Fibroblast of gingiva (primary cell): ENCODE measurements at regions not wholly inside any gene's neighbourhood (a gene's known extent, or its start where the extent isn't known, plus 50 kb on each side); places are given as distances from the start of the nearest gene placed in this dataset.
"Not testable (repeated sequence)": the region's sequence is repeated elsewhere in the genome, so short reads cannot be mapped to it uniquely, and the experiment has no call there.

Experiments
- DNase-seq: peaks from one replicate; pipeline ENCODE4 v3.0.0-alpha.2; 2011; ENCODE audit warnings: low read depth

- no peak for DNase-seq
Observed at GRCh38 chr13:104962411-104962810, 1573.1 kb downstream of the EFNB2 start.

DNA sequence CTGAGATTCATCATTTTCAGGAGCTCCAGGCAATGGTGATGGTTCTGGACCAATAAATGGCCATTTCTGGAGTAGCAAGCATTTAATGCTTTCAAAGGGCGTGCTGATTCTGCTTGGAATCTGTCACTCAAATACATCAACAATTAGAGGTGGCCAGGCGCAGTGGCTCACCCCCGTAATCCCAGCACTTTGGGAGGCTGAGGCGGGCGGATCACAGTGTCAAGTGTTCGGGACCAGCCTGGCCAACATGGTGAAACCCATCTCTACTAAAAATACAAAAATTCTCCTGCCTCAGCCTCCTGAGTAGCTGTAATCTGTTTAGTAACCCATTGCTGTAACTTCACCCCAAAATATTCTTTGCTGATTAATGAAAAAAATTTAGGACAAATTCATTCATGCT lies 1574.2 kb downstream of the EFNB2 start:
- DNase-seq = no peak

GRCh38 chr13:104954210-104954609 lies 1581.3 kb downstream of the EFNB2 start:
- peak; percentile 4 for DNase-seq

- DNase-seq = peak; percentile 13
Observed at GRCh38 chr13:104953588-104953987, 1581.9 kb downstream of the EFNB2 start.

GRCh38 chr13:104949840-104950740 lies 1585.4 kb downstream of the EFNB2 start:
- DNase-seq = no peak

GRCh38 chr13:104944176-104944575 lies 1591.3 kb downstream of the EFNB2 start:
- DNase-seq = no peak

- DNase-seq = no peak
Observed at GRCh38 chr13:104943331-104943730, 1592.1 kb downstream of the EFNB2 start.

DNA sequence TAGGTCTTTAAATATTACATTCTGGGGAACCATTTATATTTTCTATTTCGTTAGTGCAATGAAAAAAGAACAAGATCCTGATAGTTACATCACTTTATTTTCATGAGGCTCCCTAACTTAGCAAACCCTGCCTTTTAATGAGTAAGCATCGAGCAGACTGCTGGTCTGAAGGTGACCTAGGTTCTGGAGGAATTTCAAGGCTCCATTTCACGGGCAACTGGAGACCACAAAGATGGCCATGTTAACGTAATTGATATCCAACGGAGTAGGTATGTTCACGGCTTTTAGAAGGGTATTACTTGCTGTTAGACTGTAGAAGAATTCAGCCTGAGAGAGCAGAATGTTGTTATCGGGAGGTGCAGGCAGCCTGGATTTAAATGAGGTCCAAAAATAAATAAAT lies 1597.6 kb downstream of the EFNB2 start:
- DNase-seq = no peak

DNA sequence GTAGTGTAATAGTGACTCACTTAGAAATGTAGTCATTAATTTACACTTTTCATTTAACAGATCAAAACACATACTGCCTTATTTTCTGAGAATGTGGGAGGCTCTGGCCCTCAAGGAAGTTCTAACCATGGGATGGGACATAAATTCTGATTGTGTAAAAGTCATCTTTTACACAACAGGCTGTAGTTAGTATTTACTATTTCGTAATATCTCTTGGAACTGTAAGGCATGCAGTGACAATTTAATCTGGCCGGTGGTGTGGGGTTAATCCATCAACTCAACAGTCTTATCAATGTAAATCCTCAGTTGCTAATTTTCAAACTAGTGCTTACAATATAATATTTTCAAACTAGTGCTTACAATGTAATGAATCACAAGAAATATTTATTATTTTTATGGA lies 1599.2 kb downstream of the EFNB2 start:
- no peak for DNase-seq

DNA sequence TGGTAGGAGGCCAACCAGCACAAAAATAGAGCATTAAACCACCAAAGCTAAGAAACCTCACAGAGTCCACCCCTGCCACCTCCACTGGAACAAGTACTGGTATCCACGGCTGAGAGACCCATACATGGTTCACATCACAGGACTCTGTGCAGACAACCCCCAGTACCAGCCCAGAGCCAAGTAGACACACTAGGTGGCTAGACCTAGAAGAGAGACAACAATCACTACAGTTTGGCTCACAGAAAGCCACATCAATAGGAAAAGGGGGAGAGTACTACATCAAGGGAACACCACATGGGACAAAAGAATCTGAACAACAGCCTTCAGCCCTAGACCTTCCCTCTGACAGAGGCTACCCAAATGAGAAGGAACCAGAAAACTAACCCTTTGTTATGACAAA lies 1614.9 kb downstream of the EFNB2 start:
- not testable (repeated sequence) for DNase-seq

DNA sequence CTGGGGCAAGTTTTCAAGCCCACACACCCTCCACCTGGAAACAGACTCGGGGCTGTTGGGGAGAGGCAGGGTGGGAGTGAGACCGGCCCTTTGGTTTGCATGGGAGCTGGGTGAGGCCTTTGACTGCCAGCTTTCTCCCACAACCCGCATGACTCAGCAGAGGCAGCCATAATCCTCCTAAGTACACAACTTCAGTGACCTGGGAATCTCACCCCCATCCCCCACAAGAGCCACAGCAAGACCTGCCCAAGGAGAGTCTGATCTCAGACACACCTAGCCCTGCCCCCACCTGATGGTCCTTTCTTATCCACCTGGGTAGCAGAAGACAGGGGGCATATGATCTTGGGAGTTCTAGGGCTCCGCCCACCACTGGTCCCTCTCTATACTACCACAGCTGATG lies 1615.4 kb downstream of the EFNB2 start:
- no peak for DNase-seq

- DNase-seq = no peak
Observed at GRCh38 chr13:104900191-104900817, 1635.2 kb downstream of the EFNB2 start.

DNA sequence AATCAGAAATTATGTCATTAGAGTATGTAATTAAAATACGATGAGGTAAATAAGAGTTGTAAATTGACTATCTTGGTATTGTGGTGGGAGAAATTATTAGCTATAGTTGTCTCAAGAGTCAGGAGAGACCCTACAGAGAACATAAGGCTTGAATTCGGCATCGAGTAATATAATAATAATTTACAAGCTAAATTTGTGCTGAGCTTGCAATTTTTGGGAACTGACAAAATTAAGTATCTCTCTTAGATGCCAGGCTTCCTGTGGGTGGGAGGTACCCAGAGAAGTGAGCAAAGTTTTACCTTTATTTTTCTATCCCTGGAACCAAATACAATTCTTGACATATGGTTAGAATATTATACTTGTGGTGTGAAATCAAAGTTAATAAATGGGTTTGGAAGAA lies 1637.0 kb downstream of the EFNB2 start:
- no peak for DNase-seq

GRCh38 chr13:104895521-104895920 lies 1639.9 kb downstream of the EFNB2 start:
- DNase-seq = no peak

DNA sequence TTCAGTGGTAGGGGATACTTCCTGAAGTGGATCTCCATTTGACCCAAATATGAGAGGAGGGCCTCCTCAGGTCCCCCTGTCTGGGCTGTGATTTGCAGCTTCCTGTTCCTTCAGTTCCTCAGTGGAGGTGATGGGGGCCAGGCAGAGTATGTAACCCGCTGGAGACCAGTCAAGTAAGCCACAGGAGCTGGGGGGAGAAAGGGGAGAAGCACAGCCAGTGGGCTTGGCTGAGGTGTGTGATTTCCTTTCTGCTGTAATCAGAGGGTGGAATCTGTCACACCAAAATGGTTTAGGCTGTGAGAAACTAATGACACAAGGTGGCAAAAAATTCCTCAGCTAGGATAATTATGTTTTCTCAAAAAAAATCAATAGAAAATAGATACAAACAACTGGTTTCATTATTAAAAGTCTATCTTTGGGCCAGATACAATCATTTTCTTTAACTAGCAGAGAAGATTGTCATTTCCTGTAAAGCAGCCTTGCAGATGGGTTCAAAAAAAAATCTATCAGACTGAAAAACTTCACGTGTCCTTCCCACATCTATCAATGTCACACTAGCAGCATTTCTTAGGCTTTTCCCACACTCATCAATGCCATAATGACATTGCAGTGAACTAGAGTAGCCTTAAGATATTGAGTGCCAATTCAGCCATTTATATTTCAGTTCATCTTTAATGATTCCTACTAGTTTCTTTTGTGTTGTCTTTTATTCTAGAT lies 1660.3 kb downstream of the EFNB2 start:
- no peak for DNase-seq

GRCh38 chr13:104872153-104872552 lies 1663.3 kb downstream of the EFNB2 start:
- DNase-seq = no peak

- DNase-seq = no peak
Observed at GRCh38 chr13:104871456-104871855, 1664.0 kb downstream of the EFNB2 start.

DNA sequence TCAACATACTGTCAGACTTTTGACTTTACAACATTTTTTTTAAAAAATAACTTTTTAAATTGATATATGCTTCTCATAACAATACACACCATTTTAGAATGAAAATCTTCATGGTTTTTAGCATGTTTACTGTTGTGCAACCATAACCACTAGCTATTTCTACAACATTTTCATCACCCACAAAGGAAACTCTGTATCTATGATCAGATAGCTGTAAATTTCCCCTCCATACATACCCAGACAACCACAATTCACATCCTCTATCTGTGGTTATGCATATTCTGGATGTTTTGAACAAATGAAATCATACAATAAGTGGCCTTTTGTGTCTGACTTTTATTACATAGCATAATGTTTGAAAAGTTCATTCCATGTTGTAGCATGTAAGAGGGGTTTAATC lies 1666.0 kb downstream of the EFNB2 start:
- DNase-seq = no peak

DNA sequence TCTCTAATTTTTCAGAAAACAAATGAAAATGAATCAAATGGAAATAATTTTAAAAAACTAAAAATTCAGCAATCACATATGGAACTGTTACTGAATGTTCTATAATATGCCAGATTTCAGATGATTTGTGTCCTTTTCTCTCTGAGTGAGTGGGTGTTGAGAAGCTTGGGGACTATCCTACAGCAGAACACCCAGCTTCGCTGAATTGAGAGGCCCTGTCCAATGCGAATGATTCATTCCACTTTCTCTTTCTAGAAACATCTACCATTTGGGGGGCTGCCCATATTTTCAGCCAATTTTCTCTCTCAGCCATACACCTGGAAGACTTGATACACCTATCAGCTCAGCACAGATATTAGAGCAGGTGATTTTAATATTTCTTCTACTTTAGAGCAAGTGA lies 1666.7 kb downstream of the EFNB2 start:
- DNase-seq = no peak

DNA sequence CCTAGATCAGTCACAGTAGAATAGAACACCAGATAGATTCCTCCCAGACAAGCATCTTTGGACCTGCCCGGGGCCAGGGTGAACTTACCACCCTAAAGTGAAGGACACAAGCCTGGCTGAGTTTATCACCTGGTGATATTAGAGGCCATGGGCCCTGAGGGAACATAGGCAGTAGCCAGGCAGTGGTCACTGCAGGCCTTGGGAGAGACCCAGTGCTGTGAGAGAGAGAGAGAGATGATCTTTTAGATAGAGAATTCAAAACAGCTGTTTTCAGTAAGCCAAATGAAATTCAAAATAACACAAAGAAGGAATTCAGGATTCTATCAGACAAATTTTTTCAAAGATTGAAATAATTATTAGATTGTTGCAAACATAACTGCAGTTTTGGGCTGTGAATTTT lies 1679.9 kb downstream of the EFNB2 start:
- no peak for DNase-seq

DNA sequence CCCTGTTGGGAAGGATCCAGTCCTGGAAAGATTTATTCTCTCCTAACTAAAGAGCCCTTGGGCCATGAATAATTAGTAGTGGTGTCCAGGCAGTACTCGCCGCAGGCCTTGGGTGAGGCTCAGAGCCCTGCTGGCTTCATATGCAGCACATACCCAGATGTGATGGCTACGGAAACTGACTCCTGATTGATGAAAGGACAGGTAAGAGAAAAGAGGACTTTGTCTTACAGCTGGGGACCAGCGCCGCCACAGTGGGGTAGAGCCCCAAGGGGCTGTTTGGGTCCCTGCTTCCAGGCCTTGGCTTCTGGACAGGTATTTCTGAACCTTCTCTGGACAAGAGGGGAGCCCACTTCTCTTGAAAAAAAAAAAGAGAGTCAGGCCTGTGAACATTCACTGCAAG lies 1680.8 kb downstream of the EFNB2 start:
- no peak for DNase-seq

- no peak for DNase-seq
Observed at GRCh38 chr13:104854007-104854406, 1681.5 kb downstream of the EFNB2 start.

DNA sequence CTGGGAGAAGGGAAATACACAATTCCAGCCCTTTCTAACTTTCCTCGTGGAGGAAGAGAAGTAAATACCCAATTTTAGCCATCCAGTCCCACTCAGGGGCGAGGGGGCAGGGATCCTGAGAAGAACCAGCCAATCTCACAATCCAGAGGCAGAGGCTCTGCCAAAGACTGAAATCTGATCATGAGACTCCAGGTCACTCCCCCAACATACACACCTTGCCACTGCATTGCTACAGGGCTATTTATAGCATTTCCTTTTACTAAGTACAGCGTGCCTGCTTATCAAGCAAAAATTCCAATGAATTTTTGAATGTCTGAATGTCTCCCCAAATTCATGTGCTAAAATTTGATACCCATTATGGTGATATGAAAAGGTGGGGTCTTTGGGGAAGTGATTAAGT lies 1687.5 kb downstream of the EFNB2 start:
- DNase-seq = no peak
